Parathyroid adenoma (tissue), 2 donors: ENCODE measurements at regions not wholly inside any gene's neighbourhood (a gene's known extent, or its start where the extent isn't known, plus 50 kb on each side); places are given as distances from the start of the nearest gene placed in this dataset.

Experiments
- H2AFZ ChIP-seq: fragments of 300-600 bp; sonication (generic); one replicate; pipeline ENCODE4 v1.7.0; 2017; ENCODE audit warnings: antibody characterized with exemption, mild to moderate bottlenecking
- H3K27ac ChIP-seq: fragments of 300-600 bp; sonication (generic); one replicate; pipeline ENCODE4 v1.7.0; 2017
- H3K27me3 ChIP-seq: fragments of 300-600 bp; sonication (generic); one replicate; pipeline ENCODE4 v1.7.0; 2017; ENCODE audit warnings: low read length; ENCODE audit not compliant: control insufficient read depth, insufficient read depth
- H3K36me3 ChIP-seq: fragments of 300-600 bp; sonication (generic); one replicate; pipeline ENCODE4 v1.7.0; 2017; ENCODE audit warnings: low read length; ENCODE audit not compliant: control insufficient read depth, insufficient read depth
- H3K4me1 ChIP-seq: fragments of 300-600 bp; sonication (generic); one replicate; pipeline ENCODE4 v1.7.0; 2017; ENCODE audit warnings: control low read depth
- H3K4me2 ChIP-seq: fragments of 300-600 bp; sonication (generic); one replicate; pipeline ENCODE4 v1.7.0; 2017; ENCODE audit warnings: low read length
- H3K4me3 ChIP-seq: fragments of 300-600 bp; sonication (generic); one replicate; pipeline ENCODE4 v1.7.0; 2017; ENCODE audit warnings: low read depth, low read length
- H3K79me2 ChIP-seq: fragments of 300-600 bp; sonication (generic); one replicate; pipeline ENCODE4 v1.7.0; 2017; ENCODE audit warnings: control low read depth
- H3K9ac ChIP-seq: fragments of 300-600 bp; sonication (generic); one replicate; pipeline ENCODE4 v1.7.0; 2017; ENCODE audit warnings: mild to moderate bottlenecking
- H3K9me3 ChIP-seq: fragments of 300-600 bp; sonication (generic); one replicate; pipeline ENCODE4 v1.7.0; 2017; ENCODE audit warnings: low read length; ENCODE audit not compliant: control insufficient read depth
- TF ChIP-seq, protein P1 (sequence below): fragments of 300-600 bp; sonication (generic); IDR thresholded peaks from one replicate; pipeline ENCODE4 v1.7.0; 2017; ENCODE audit warnings: antibody characterized with exemption, mild to moderate bottlenecking
- donor health status: primary hyperparathyroidism.

DNA sequence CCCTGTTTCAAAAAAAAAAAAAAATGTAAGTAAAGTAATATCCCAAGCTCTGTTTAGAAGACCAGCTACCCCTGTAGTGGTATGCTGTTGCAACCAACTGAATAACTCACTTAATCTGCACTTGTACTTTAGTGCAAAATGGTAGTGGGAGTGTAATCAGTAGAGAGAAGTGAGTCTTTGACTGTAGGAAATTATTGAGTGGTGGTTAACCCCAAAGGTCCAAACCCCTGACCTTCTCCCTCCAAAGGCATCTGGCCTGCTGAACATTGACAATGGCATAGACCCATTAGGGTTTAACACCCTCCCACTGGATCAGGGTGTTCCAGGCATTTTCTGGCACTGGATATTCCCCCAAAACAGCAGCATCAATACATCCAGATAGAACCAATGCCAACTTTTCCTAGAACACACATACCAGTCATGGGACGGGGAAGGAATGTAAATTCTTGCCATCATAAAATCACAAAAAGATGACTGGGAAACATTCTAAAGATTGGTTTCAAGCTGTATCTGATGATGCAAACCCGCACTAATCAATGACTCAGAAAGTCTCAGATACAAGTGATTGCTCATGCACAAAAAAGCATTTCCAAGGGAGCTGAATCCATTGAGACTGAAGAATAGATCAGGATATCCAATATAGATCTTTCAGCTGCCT is 110.3 kb downstream of the MRPL39 start:
- Histone ChIP-seq H3K9ac (no peak overlapping the region), H3K79me2 (no peaks in the 10 kb centered on the region), H3K4me2 (no peak overlapping the region), H3K9me3 (no peaks in the 10 kb centered on the region), H3K36me3 (no peaks in the 10 kb centered on the region), H3K4me1 (no peaks in the 10 kb centered on the region), H3K27me3 (no peaks in the 10 kb centered on the region), H3K27ac (no peak overlapping the region), H2AFZ (no peak overlapping the region), H3K4me3 (no peak overlapping the region)
- TF ChIP-seq, protein P1, sequence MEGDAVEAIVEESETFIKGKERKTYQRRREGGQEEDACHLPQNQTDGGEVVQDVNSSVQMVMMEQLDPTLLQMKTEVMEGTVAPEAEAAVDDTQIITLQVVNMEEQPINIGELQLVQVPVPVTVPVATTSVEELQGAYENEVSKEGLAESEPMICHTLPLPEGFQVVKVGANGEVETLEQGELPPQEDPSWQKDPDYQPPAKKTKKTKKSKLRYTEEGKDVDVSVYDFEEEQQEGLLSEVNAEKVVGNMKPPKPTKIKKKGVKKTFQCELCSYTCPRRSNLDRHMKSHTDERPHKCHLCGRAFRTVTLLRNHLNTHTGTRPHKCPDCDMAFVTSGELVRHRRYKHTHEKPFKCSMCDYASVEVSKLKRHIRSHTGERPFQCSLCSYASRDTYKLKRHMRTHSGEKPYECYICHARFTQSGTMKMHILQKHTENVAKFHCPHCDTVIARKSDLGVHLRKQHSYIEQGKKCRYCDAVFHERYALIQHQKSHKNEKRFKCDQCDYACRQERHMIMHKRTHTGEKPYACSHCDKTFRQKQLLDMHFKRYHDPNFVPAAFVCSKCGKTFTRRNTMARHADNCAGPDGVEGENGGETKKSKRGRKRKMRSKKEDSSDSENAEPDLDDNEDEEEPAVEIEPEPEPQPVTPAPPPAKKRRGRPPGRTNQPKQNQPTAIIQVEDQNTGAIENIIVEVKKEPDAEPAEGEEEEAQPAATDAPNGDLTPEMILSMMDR: no peak

DNA sequence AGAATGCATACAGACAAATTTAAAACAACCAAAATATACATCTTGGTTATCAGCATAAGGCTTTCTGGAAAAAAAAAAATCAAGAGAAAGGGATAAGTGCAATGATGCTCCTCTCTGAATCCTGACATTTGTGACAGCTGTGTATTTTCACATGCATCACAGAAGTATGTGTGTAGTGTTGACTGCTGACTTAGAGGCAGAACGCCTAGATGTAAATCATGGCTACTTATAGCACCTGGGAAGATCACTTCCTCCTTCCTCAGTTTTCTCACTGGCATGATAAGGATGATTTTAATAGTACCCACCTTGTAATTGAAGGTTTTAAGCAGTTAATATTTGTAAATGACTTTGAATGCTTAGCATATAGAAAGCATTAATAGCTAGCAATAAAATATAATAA is 112.5 kb downstream of the MRPL39 start:
- no peaks in the 10 kb centered on the region for H3K79me2 ChIP-seq
- H3K9ac ChIP-seq: no peak overlapping the region
- no peaks in the 10 kb centered on the region for H3K27me3 ChIP-seq
- no peak overlapping the region for H3K4me2 ChIP-seq
- H3K4me3 ChIP-seq: no peak overlapping the region
- H2AFZ ChIP-seq: no peak overlapping the region
- H3K4me1 ChIP-seq: no peaks in the 10 kb centered on the region
- H3K27ac ChIP-seq: no peak overlapping the region
- no peaks in the 10 kb centered on the region for H3K9me3 ChIP-seq
- no peaks in the 10 kb centered on the region for H3K36me3 ChIP-seq
- TF ChIP-seq, protein P1: no peak

DNA sequence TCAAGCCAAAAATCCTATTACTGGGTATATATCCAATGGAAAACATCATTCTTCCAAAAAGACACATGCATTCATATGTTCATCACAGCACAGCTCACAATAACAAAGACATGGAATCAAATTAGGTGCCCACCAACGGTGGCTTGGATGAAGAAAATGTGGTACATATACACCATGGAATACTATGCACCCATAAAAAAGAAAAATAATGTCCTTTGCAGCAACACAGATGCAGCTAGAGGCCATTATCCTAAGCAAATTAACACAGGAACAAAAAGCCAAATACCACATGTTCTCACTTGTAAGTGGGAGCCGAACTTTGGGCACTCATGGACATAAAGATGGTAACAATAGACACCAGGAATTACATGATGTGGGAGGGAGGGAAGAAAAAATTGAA is 113.6 kb downstream of the MRPL39 start:
- no peak overlapping the region for H2AFZ ChIP-seq
- no peaks in the 10 kb centered on the region for H3K9me3 ChIP-seq
- no peaks in the 10 kb centered on the region for H3K79me2 ChIP-seq
- no peak overlapping the region for H3K4me2 ChIP-seq
- H3K9ac ChIP-seq: no peak overlapping the region
- no peaks in the 10 kb centered on the region for H3K36me3 ChIP-seq
- H3K27me3 ChIP-seq: no peaks in the 10 kb centered on the region
- H3K27ac ChIP-seq: no peak overlapping the region
- no peaks in the 10 kb centered on the region for H3K4me1 ChIP-seq
- no peak overlapping the region for H3K4me3 ChIP-seq
- TF ChIP-seq, protein P1: no peak

DNA sequence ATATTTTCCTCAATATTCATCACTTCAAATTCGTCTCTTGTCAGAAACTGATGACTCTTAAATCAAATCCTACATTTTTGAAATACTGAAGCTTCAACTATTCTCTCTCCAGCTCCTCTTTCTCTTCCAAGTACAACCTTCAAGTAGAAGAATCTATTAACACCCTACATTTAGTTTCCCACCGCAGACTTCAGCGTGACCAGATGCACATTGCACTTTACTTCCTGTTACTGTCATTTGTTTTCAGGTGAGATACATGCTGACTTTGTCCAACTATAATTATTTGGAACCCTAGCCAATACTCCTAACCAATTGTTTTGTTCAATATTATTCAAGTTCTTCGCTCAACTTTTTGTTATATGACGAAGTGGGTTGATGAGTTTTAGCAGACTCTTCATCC is 116.0 kb downstream of the MRPL39 start:
- Histone ChIP-seq H3K9ac (no peak overlapping the region), H3K4me3 (no peak overlapping the region), H3K27me3 (no peaks in the 10 kb centered on the region), H3K27ac (no peak overlapping the region), H3K4me1 (no peaks in the 10 kb centered on the region), H3K4me2 (no peak overlapping the region), H2AFZ (no peak overlapping the region), H3K36me3 (no peaks in the 10 kb centered on the region), H3K9me3 (no peaks in the 10 kb centered on the region), H3K79me2 (no peaks in the 10 kb centered on the region)
- TF ChIP-seq, protein P1: no peak

DNA sequence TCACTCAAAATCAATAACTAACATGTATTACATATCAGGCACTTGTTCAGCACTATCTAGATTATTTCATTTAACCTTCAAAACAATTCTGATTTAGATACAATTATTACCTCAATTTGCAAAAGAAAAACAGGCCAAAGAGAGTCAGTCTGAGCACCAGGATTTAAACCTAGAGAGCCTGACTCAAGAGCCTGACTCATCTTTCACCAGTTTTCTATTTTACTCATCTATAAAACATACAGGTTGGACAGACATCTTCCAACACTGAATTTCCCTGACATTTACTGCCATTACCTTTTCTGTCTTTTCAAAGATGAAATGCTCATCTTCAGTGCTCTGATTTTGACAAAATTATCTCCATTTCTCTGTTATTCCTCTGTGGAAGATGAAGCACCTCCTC is 116.5 kb downstream of the MRPL39 start:
- H3K27me3 ChIP-seq: no peaks in the 10 kb centered on the region
- no peaks in the 10 kb centered on the region for H3K36me3 ChIP-seq
- no peaks in the 10 kb centered on the region for H3K79me2 ChIP-seq
- H3K9me3 ChIP-seq: no peaks in the 10 kb centered on the region
- no peak overlapping the region for H2AFZ ChIP-seq
- no peak overlapping the region for H3K4me3 ChIP-seq
- no peaks in the 10 kb centered on the region for H3K4me1 ChIP-seq
- no peak overlapping the region for H3K9ac ChIP-seq
- no peak overlapping the region for H3K27ac ChIP-seq
- no peak overlapping the region for H3K4me2 ChIP-seq
- TF ChIP-seq, protein P1: no peak
